Left renal cortex interstitium (tissue), 4 donors: ENCODE measurements at regions not wholly inside any gene's neighbourhood (a gene's known extent, or its start where the extent isn't known, plus 50 kb on each side); places are given as distances from the start of the nearest gene placed in this dataset.
"Not testable (repeated sequence)": the region's sequence is repeated elsewhere in the genome, so short reads cannot be mapped to it uniquely, and the experiment has no call there.

Source experiments
- DNase-seq, 4 donors: peaks; one replicate each; pipeline ENCODE4 v3.0.0-alpha.2; 2013; ENCODE audit warnings: low read depth in 4 of 4, low spot score in 2 of 4, missing footprints in 1 of 4

DNA sequence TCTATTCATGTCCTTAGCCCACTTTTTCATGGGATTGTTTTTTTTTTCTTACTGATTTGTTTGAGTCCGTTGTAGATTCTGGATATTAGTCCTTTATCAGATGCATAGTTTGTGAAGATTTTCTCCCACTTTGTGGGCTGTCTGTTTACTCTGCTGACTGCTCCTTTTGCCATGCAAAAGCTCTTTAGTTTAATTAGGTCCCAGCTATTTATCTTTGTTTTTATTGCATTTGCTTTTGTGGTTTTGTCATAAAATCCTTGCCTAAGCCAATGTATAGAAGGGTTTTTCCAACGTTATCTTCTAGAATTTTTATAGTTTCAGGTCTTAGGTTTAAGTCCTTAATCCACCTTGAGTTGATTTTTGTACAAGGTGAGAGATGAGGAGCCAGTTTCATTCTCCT lies 358.9 kb downstream of the ADAMTS20 start:
- not testable (repeated sequence) for DNase-seq

DNA sequence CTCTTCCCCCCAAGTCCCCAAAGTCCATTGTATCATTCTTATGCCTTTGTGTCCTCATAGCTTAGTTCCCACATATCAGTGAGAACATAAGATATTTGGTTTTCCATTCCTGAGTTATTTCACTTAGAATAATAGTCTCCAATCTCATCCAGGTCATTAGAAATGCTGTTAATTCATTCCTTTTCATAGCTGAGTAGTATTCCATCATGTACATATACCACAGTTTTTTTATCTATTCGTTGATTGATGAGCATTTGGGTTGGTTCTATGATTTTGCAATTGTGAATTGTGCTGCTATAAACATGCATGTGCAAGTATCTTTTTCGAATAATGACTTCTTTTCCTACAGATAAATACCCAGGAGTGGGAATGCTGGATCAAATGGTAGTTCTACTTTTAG lies 359.6 kb downstream of the ADAMTS20 start:
- not testable (repeated sequence) for DNase-seq

DNA sequence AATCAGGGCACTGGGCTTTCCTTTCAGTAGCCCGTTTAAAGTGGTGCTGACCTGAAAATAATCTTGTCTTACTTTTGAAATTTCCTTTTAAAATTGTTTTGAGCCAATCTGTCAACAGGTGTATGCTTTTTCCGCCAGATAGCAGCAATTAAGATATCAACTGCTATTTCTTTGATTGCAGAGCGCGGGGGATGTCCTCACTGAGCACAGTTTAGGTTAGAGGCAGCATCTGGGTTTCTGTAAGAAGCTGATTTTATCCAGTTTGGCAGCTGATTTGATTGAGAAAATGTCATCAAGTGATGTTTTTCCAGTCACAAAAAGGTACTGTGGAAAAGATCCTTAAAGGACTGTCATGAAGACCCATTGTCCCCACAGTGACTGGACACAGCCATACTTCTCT lies 371.8 kb downstream of the ADAMTS20 start:
- DNase-seq, result no peak

DNA sequence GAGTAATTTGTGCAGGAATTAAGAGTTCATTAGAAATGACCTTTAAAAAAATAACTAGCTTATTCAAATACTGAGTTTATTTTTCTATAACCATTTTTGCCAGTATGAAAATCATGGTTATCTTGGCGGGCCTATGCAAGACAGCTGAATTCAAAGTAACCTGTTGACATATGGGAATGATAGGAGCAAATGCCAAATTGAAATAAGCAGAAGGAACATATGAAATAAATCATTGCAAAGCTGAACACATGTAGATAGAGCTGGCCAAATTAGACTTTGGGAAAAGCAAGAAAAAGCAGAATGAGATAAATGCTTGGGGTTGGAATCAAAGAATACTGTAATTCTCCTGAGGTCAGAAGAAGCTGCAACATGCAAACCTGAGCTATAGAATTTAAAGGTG lies 372.5 kb downstream of the ADAMTS20 start:
- DNase-seq, result no peak

DNA sequence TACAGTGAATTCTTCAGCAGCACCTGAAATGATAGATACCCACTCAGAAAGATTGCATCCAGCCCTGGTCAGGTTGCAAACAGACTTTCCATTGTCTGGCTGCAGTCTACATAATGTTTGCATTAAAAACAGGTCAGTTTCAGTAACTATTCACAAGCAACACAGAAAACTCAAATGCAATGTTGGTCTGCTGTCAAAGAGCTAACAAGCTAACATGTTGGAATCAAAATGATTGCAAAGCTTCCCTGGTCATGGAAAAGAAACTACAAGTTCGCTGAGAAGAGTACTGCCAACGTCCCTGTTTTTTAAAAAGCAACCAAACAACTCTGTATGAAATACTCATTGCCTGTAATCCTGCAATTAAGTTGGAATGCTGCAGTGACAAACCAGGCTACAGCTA lies 374.7 kb downstream of the ADAMTS20 start:
- no peak for DNase-seq

DNA sequence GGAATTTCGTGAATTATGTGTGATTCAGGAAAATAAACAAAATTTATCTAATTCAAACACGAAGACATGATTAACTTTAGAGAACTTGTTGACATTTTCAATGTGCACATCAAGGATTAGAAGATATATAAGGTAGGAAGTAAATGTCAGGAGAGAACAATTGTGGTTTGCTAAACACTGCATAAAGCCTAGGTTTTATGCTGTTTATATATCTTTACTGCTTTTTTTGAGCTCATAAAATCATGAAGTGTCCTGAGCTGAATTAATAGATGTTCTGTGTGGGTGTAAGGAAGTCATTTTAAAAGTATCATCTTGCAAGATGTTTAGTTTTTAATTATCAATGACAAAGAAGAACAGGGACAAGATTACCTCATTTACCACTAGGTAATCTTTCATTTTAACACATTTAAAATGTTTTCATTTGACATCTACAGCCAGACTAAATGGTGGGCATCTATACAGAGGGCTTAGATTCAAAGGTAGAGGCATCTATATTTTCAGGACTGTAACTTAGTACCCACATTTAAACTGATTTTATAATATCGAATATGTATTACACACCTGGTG lies 382.8 kb downstream of the ADAMTS20 start:
- DNase-seq, result no peak

DNA sequence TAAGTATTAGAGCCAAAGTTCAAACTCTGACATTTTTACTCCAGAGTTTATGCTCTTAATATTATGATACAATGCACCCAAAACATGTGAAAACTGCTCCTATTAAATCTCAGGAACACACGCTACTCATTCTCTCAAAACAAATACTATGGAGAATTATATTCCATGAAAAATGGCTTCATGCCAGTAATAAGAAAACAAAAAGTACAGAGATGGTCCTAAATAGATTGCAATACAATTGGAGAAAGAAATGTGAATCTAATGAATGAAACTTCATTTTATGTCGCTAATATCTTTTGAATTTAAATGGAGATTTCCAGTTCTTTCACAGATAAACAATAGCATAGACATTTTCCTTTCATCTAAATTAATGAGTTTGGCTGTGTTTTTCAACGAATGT lies 384.3 kb downstream of the ADAMTS20 start:
- DNase-seq, result no peak

DNA sequence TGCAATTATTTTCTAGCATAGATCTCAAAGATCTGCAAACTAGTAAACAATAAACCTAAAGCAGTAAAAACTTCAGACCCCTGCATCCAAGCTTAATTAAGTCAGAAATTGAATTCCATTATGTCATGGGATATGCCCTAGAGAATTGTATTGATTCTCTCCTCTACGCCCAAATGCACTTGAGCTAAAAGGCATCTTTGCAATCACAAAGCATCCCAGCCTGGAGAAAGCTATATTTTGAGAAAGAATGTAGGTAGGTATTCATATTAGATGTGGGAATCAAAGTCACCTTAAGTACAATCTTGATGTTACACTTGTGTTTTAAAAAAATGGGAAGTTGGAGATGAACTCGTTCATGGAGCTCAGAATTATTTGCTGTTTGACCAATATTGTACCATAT lies 386.7 kb downstream of the ADAMTS20 start:
- DNase-seq, result no peak

DNA sequence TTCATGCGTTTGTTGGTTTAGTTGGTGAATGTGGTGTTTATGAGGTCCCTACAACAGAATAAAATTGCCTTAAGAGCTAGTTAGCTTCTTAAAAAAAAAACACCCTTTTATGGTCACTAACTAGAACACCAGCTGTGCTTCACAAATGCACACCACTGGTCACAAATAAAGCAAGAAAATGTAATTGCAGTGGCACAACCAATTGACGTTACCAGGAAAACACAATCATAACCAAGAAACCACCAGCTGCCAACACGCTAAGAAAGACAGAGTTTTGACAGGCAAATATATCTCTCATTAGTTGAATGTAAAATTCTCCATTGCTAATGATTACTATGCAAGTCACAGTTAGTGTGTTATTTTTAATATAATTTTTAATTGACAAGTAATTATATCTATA lies 389.9 kb downstream of the ADAMTS20 start:
- DNase-seq, result no peak

DNA sequence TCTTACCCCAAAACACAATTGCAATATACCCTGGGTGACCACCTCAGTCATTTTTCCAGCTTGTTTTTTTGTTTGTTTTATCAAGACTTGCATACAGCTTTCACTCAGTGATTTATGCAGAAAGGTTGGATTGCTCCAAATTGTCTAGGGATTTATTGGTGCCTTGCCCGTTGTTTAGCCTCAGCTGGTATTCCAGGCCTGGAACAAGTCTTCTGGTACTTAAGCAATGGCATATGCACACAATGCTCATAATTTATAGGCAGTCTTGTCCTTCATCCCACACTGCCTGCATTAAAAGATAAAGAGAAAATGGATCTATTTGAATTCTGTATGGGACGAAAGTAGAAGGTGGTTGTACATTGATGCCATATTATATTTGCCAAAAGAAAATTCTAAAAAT lies 392.5 kb downstream of the ADAMTS20 start:
- DNase-seq, result no peak

DNA sequence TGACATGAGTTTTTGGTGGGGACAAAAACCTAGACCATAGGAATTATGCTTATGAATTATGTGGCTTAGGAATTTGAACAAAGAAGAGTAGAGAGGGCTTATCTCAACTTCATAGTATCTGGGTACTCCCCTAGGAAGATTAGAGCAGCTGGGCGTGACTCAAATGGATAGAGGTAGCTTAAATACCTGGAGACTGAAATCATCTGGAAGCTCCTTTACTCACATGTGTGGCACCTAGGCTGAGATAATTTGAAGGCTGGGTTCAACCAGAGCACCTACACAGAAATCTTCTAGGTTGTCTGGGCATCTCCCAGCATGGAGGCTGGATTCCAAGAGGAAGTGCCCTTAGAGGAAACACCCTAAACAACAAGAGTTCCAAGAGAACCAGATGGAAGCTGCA lies 393.9 kb downstream of the ADAMTS20 start:
- no peak for DNase-seq

DNA sequence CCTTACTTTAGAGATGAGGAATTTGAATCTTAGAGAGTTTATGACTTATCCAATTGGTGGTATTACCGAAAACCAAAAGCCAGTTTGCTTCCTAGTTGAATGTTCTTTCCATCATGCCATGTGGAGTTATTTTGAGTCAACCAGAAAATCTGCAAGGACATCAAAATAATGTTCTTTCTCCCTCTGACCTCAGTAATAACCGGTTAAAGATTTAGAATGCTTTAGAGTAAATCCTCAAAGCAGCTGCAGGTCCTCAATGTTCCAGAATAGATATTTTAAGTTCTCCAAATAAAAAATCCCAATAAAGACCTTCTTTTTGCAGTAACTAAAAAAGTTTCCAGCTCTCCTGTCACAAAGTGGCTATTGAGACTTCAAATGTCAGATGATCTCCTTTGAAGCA lies 396.6 kb downstream of the ADAMTS20 start:
- DNase-seq, result no peak

DNA sequence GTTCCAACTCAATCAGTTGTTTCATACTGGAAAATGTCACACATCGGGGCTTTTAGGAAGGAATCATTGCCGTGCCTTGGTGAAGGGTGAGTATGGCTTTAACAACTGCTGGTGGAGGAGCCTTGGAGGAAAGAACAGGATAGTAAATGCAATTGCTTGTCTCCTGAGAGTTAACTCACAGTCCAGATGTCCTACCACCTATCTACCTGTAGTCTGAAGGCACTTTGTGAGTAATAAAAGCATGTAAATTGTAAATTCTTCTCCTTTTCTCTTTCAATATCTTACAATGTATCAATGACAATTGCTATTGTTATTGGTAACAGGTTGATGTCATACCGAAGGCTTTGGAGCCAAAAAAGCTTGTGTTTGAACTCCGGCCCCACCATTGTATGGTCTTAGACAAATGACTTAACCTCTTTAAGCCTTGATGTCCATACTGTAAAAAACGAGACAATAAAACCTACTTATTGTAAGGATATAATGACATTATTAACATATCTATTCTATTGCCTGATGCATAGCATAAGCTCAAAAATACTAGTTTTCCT lies 397.4 kb downstream of the ADAMTS20 start:
- no peak for DNase-seq

DNA sequence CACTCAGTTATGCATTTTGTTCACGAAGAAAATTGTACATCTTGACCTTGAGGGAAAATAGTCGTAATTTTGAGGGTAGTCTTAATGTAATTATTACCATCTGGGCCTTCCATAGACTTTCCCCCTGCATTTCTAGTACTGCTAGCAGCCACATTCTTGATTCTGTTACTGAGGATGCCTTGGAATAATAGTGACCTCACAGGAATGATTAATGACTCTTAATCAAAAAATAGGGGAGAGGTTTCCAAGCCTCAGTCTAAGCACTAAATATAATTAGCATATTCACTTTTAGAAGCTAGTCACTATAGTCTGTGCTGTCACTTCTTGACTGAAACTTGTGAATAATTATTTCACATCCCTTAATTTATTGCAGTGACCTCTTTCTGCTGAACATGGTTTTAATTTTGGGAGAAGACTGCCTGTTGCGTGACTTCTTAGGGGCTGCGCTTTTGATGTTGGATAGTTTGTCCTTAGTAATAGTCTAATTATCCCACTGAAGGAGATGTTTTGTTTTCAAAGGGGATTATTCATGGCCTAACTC lies 400.5 kb downstream of the ADAMTS20 start:
- DNase-seq, result peak in 1 of 4 donors; percentile 40

DNA sequence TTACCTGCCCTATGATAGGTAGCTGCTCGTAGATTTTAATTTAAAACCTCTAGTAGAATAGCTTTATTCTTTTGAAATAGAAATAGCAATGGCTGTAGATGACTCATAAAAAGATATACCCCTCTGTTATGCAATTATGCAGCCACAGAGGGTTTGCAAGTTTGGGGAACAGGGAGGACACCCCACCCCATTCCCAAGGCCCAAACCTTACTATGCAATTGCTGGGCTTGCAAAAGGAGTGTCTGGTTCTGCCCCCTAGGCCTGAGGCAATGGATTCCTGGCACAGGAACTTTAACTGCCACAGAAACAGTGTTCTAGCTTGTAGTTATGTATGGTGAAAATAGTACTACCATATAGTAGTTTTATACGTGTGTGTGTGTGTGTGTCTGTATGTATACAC lies 403.3 kb downstream of the ADAMTS20 start:
- no peak for DNase-seq

DNA sequence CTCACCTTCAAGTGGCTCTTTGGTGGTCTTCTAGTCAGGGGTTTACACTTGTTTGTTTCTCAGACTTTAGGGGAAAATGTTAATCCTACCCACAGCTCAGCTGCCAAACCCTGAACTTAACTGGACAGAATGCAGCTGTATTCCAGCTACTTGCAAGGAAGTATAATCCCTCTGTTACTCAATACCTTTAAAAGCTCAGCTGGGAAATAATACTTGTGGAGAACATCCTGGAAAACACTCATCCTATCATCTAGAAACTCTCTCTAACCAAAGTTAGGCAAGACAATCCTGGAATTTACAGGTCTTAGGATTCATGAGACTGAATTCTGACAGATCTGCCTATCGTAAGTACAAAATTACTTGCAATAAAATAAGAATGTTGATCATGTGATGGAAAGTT lies 404.1 kb downstream of the ADAMTS20 start:
- DNase-seq, result no peak

DNA sequence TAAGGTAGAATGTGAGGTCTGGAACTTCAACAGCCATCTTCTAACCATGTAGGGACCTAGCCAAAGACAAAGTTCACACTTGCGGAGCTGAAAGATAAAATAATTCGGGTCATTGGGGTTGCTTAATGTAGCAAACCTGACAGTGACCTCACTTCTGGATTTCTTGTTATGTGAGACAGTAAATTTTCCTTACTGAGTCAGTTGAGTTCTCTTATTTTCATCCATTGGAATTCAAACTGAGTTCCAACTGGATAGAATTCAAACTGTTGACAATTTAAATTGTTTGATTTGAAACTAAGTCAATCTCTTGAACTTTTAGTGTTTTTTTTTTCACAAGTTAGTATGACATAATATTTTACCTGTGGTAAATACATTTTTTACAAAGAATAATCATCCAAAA lies 406.5 kb downstream of the ADAMTS20 start:
- DNase-seq, result no peak

DNA sequence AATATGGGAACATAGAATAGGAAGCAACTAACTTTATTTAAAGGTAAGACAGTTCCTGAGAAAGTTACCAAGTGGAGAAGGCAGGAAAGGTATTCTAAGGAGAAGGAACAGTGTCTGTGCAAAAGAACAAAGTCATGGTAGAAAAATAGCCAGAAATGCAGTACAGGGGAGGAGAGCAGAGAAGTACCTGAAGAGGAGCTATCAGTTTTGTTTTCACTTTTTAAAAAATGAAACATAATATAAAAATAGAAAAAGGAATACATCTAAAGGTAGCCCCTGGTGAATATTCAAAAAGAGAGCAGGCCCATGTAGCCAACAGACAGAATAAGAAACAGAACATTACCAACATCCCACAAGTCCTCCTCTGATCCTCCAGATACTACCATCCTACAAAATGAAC lies 408.7 kb downstream of the ADAMTS20 start:
- DNase-seq, result no peak

DNA sequence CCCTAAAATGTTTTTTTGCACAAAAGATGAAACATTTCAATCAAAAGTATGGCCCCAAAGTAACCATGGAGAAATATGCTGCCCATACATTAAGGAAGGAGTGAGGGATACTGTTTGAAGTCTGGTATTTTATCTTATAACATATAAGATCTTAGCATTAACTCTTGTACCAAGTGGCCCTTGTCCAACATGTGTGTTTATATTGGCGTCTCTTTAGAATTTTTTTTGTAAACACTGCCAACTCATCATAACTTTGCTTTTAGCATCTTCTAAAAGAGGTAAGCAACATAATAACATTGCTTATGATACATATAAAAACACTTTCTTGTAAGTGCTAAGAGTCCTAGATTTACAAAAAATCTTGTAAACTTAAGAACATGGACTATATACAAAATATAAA lies 419.7 kb downstream of the ADAMTS20 start:
- DNase-seq, result no peak

DNA sequence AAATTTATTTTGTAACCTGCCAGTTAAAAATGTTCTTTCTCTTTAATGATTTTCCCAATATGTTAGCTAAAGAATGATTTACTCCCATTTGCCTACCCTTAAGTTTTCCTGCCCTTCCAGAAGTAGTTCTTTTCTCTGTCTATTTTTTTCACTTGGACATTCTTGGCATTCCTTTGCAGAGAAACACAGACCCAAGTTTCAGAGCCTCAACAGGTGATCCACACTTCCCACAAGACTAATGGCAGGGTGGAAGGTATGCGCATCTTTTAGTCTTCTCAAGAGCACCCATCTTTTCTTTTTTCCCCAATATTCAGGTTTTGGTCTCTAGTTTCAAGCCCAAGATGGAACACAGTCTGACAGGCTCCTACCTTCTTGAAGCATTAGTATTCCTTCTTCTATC lies 420.7 kb downstream of the ADAMTS20 start:
- no peak for DNase-seq

DNA sequence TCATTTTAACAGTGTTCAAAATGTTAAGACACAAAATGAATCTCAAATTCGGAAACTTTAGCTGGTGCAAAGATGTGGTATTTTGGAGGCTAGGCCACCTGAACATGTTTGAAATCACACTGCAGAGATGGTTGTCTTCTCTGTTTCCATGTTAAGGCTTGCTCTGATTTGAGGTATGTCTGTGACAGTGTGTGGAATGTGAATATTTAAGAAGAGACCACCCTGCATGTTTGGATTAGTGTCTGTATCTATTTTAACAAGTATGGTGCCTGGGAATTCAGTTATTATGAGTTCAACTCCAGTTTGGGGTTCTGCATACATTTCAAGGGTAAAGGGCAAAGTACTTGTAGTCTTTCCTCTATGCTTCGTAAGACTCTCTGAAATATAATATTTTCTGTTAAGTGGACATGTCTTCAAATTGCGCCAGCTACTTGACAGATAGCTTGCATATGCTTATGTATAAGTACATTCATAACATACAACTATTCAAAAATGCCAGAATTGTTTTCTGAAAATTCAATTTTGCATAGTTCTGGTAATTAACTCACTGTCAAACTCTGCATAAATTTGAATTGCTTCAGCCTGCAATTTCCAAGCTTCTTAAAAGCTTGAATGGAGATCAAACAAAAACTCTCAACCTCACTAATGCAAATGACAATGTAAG lies 424.0 kb downstream of the ADAMTS20 start:
- DNase-seq, result peak in 1 of 4 donors; percentile 12

DNA sequence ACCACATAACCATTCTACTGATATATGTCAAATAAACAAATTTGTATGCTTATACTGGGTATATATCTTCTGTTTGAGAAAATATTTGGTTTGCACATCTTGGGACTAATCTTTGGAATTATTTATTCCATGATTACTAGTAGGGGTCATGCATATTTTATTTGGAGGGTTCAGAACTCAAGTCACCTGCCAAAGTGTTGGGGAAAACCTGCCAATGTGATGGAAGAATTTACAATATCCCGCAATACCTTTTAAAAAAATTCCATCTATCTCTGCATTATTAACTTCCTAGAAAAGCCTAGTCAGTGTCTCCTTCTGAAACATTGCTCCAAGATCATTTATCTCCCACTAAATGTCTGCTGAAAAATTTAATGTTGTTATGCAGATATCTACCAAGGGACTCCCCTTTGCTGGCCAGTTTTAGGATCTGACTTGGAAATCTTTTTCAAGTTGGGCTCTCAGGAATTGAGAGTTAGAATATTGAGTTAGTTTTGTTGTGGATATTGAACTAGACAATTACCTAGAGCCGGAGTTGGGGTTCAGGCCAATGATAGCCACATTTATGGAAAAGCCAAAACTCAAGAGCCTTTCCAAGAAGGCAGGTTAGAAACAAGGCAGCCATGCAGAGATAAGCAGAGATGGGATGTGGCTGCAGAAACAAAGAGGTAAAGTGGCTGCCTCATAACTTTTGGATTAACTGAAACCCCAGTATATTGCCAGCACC lies 425.2 kb downstream of the ADAMTS20 start:
- DNase-seq, result no peak
